Endothelial cell of umbilical vein (primary cell): ENCODE measurements at regions not wholly inside any gene's neighbourhood (a gene's known extent, or its start where the extent isn't known, plus 50 kb on each side); places are given as distances from the start of the nearest gene placed in this dataset.

Experiments used
- EZH2 ChIP-seq: IDR thresholded peaks from 2 replicates; pipeline ENCODE4 v1.6.1; 2012; ENCODE audit warnings: borderline replicate concordance, low read depth, mild to moderate bottlenecking, moderate library complexity, low read length, inconsistent platforms; ENCODE audit not compliant: severe bottlenecking
- GATA2 ChIP-seq: IDR thresholded peaks from 2 replicates; pipeline ENCODE4 v1.7.0; 2011; ENCODE audit warnings: low read depth, mild to moderate bottlenecking, moderate library complexity, mixed read lengths, low read length; ENCODE audit not compliant: insufficient read length, insufficient read depth
- POLR2A ChIP-seq: IDR thresholded peaks from 2 replicates; pipeline ENCODE4 v1.6.1; 2012; ENCODE audit warnings: low read depth, mild to moderate bottlenecking, control low read depth, low read length
- POLR2AphosphoS5 ChIP-seq: IDR thresholded peaks from 2 replicates; pipeline ENCODE4 v1.6.1; 2012; ENCODE audit warnings: low read depth, mild to moderate bottlenecking, control low read depth, low read length, moderate library complexity; ENCODE audit not compliant: insufficient read depth
- TF ChIP-seq, protein P1 (sequence below), 2 donors: IDR thresholded peaks; 1 replicate in 1 of 2; 2 replicates in 1 of 2; pipeline ENCODE4 v1.5.1; 2011; ENCODE audit warnings: low read length in 2 of 2, mild to moderate bottlenecking in 2 of 2, moderate library complexity in 2 of 2, control low read depth in 1 of 2, inconsistent platforms in 1 of 2, low read depth in 1 of 2; ENCODE audit not compliant: insufficient read depth in 1 of 2; ENCODE audit errors: extremely low read depth in 1 of 2
- TF ChIP-seq, protein P2 (sequence below): IDR thresholded peaks from 2 replicates; pipeline ENCODE4 v1.6.1; 2011; ENCODE audit not compliant: insufficient read depth, insufficient read length

DNA sequence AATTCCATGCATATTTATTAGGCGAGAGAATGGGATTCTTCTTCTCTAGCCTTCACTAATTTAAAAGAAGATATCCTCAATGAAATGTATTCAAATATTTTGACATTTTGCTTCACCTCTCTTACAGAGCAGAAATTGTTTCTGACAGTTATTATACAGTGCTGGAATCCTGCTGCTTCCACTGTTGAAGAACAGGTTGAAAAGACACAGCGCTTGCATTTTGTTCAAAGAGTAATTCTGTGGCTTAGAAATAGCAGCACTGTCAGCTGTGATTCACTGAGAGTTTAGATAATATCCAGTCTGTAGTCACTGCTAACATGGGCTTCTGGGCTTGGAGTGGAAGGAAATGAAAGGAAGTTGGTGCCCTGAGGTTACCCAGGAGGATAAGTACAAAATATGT lies 117.1 kb upstream of the FBXL4 start:
- TF ChIP-seq, protein P1, sequence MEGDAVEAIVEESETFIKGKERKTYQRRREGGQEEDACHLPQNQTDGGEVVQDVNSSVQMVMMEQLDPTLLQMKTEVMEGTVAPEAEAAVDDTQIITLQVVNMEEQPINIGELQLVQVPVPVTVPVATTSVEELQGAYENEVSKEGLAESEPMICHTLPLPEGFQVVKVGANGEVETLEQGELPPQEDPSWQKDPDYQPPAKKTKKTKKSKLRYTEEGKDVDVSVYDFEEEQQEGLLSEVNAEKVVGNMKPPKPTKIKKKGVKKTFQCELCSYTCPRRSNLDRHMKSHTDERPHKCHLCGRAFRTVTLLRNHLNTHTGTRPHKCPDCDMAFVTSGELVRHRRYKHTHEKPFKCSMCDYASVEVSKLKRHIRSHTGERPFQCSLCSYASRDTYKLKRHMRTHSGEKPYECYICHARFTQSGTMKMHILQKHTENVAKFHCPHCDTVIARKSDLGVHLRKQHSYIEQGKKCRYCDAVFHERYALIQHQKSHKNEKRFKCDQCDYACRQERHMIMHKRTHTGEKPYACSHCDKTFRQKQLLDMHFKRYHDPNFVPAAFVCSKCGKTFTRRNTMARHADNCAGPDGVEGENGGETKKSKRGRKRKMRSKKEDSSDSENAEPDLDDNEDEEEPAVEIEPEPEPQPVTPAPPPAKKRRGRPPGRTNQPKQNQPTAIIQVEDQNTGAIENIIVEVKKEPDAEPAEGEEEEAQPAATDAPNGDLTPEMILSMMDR (IDR thresholded peaks at IDR 0.05; ENCODE audit: extremely low read depth in 1 of 2, insufficient read depth in 1 of 2, low read depth in 1 of 2, low read length in 2 of 2), result no peak
- TF ChIP-seq EZH2 (no peak), POLR2A (no peak), POLR2AphosphoS5 (no peak), GATA2 (no peak)
- TF ChIP-seq, protein P2, sequence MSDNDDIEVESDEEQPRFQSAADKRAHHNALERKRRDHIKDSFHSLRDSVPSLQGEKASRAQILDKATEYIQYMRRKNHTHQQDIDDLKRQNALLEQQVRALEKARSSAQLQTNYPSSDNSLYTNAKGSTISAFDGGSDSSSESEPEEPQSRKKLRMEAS, result no peak
